ENCODE measurements at regions not wholly inside any gene's neighbourhood (a gene's known extent, or its start where the extent isn't known, plus 50 kb on each side); places are given as distances from the start of the nearest gene placed in this dataset.
A peak's percentile ranks its signal among the peaks of the same experiment; 100 is the strongest.

- no peak overlapping the region for H2AFZ ChIP-seq (ENCODE audit: low read depth, low read length)
- H3K4me3 ChIP-seq (ENCODE audit: low read length) = no peak overlapping the region
- H3K27ac ChIP-seq (ENCODE audit: low read length) = no peak overlapping the region
- H3K9ac ChIP-seq (ENCODE audit: low read length) = no peak overlapping the region
- H3K4me2 ChIP-seq (ENCODE audit: low read length) = no peak overlapping the region
- no peaks in the 10 kb centered on the region for H3K4me1 ChIP-seq (ENCODE audit: low read length)
- H3K27me3 ChIP-seq (ENCODE audit: low read depth, low read length) = peaks cover 25% of the 10 kb centered on the region; the same call in 1 of the 2 replicates
- no peaks in the 10 kb centered on the region for H4K20me1 ChIP-seq (ENCODE audit: insufficient read depth, low read length)
- H3K79me2 ChIP-seq (ENCODE audit: low read length) = no peaks in the 10 kb centered on the region
- H3K9me3 ChIP-seq (ENCODE audit: insufficient read depth, low read length) = no peaks in the 10 kb centered on the region
- no peak for TF ChIP-seq EZH2phosphoT487 (IDR thresholded peaks at IDR 0.05; ENCODE audit: low read depth)
- TF ChIP-seq, protein P1, sequence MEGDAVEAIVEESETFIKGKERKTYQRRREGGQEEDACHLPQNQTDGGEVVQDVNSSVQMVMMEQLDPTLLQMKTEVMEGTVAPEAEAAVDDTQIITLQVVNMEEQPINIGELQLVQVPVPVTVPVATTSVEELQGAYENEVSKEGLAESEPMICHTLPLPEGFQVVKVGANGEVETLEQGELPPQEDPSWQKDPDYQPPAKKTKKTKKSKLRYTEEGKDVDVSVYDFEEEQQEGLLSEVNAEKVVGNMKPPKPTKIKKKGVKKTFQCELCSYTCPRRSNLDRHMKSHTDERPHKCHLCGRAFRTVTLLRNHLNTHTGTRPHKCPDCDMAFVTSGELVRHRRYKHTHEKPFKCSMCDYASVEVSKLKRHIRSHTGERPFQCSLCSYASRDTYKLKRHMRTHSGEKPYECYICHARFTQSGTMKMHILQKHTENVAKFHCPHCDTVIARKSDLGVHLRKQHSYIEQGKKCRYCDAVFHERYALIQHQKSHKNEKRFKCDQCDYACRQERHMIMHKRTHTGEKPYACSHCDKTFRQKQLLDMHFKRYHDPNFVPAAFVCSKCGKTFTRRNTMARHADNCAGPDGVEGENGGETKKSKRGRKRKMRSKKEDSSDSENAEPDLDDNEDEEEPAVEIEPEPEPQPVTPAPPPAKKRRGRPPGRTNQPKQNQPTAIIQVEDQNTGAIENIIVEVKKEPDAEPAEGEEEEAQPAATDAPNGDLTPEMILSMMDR (IDR thresholded peaks at IDR 0.05; ENCODE audit: low read depth, low read length) = no peak
- no peaks in the 10 kb centered on the region for H3K36me3 ChIP-seq (replicated peaks; ENCODE audit: low read depth, low read length)
Observed at GRCh38 chr20:56941101-56941686, 312.1 kb downstream of the TFAP2C start.

DNA sequence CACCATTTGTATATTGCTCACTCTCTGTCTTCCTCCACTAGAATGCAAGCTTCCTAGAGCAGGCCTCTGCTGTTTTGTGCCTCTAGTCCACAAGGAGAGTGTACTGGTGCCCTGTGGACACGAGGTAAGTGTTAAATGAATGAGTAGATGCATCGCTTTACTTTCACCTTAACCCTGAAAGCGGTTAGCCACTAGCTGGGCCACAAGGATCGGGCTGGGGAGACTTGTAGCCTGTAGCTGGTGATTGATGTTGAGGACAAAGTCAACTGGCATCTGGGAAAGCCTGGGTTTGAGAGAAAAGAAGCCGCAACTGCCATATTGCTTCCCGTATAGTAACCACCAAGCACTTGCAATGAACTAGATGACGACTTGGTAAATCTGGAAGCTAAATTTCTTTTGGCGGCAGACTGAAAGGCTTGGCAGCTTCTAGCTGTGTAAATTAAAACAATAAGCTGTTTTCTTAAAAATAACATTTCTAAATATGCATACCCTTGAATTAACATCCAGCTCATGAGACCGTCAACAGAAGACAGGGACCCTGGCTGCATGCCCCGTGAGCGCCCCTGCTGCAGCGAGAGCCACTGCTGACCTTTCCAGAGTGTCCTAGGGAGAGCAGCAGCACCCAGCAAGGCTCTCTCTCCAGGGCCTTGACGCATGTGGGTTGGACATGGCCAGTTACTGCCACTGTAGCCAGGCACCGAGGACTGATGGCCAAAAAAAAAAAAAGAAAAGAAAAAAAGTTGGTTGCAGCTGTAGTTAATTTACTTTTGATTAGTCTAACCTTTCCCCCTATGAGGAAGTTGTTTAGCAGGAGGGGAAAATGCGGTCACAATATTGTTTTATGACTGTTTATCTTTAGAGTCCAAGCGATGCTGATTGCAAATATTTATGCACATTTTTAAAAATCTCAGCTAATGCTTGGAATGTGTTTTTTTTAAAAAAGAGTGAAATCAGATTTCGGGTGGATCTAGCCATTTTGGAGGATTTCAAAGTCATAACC lies 315.1 kb downstream of the TFAP2C start:
- H4K20me1 ChIP-seq (ENCODE audit: insufficient read depth, low read length) = no peaks in the 10 kb centered on the region
- no peak overlapping the region for H3K4me3 ChIP-seq (ENCODE audit: low read length)
- H3K4me2 ChIP-seq (ENCODE audit: low read length) = no peak overlapping the region
- no peak overlapping the region for H2AFZ ChIP-seq (ENCODE audit: low read depth, low read length)
- no peak overlapping the region for H3K9ac ChIP-seq (ENCODE audit: low read length)
- no peaks in the 10 kb centered on the region for H3K79me2 ChIP-seq (ENCODE audit: low read length)
- no peaks in the 10 kb centered on the region for H3K36me3 ChIP-seq (replicated peaks; ENCODE audit: low read depth, low read length)
- no peak overlapping the region for H3K27ac ChIP-seq (ENCODE audit: low read length)
- TF ChIP-seq EZH2phosphoT487 (IDR thresholded peaks at IDR 0.05; ENCODE audit: low read depth) = no peak
- TF ChIP-seq, protein P1 (IDR thresholded peaks at IDR 0.05; ENCODE audit: low read depth, low read length) = no peak
- H3K9me3 ChIP-seq (ENCODE audit: insufficient read depth, low read length) = no peaks in the 10 kb centered on the region
- peaks cover 33% of the 10 kb centered on the region; the same call in 1 of the 2 replicates for H3K27me3 ChIP-seq (ENCODE audit: low read depth, low read length)
- H3K4me1 ChIP-seq (ENCODE audit: low read length) = no peaks in the 10 kb centered on the region

GRCh38 chr20:56945057-56945456 lies 316.0 kb downstream of the TFAP2C start:
- Histone ChIP-seq H3K36me3 (replicated peaks; ENCODE audit: low read depth, low read length) (no peaks in the 10 kb centered on the region), H3K79me2 (ENCODE audit: low read length) (no peaks in the 10 kb centered on the region), H3K9me3 (ENCODE audit: insufficient read depth, low read length) (no peaks in the 10 kb centered on the region), H2AFZ (ENCODE audit: low read depth, low read length) (no peak overlapping the region), H4K20me1 (ENCODE audit: insufficient read depth, low read length) (no peaks in the 10 kb centered on the region), H3K27me3 (ENCODE audit: low read depth, low read length) (peaks cover 33% of the 10 kb centered on the region; the same call in 1 of the 2 replicates), H3K27ac (ENCODE audit: low read length) (no peak overlapping the region), H3K4me1 (ENCODE audit: low read length) (no peaks in the 10 kb centered on the region), H3K4me3 (ENCODE audit: low read length) (no peak overlapping the region), H3K4me2 (ENCODE audit: low read length) (no peak overlapping the region), H3K9ac (ENCODE audit: low read length) (no peak overlapping the region)
- TF ChIP-seq EZH2phosphoT487 (IDR thresholded peaks at IDR 0.05; ENCODE audit: low read depth) = no peak
- TF ChIP-seq, protein P1 (IDR thresholded peaks at IDR 0.05; ENCODE audit: low read depth, low read length) = peak; percentile 32

GRCh38 chr20:56945901-56946300 lies 316.8 kb downstream of the TFAP2C start:
- Histone ChIP-seq H2AFZ (ENCODE audit: low read depth, low read length) (no peak overlapping the region), H4K20me1 (ENCODE audit: insufficient read depth, low read length) (no peaks in the 10 kb centered on the region), H3K4me1 (ENCODE audit: low read length) (no peaks in the 10 kb centered on the region), H3K4me2 (ENCODE audit: low read length) (no peak overlapping the region), H3K9ac (ENCODE audit: low read length) (no peak overlapping the region), H3K27me3 (ENCODE audit: low read depth, low read length) (peaks cover 30% of the 10 kb centered on the region; the same call in 1 of the 2 replicates), H3K4me3 (ENCODE audit: low read length) (no peak overlapping the region), H3K9me3 (ENCODE audit: insufficient read depth, low read length) (no peaks in the 10 kb centered on the region), H3K36me3 (replicated peaks; ENCODE audit: low read depth, low read length) (no peaks in the 10 kb centered on the region), H3K79me2 (ENCODE audit: low read length) (no peaks in the 10 kb centered on the region), H3K27ac (ENCODE audit: low read length) (no peak overlapping the region)
- no peak for TF ChIP-seq EZH2phosphoT487 (IDR thresholded peaks at IDR 0.05; ENCODE audit: low read depth)
- TF ChIP-seq, protein P1 (IDR thresholded peaks at IDR 0.05; ENCODE audit: low read depth, low read length) = no peak
